ENCODE measurements at regions not wholly inside any gene's neighbourhood (a gene's known extent, or its start where the extent isn't known, plus 50 kb on each side); places are given as distances from the start of the nearest gene placed in this dataset.
"Not testable (repeated sequence)": the region's sequence is repeated elsewhere in the genome, so short reads cannot be mapped to it uniquely, and the experiment has no call there.

DNA sequence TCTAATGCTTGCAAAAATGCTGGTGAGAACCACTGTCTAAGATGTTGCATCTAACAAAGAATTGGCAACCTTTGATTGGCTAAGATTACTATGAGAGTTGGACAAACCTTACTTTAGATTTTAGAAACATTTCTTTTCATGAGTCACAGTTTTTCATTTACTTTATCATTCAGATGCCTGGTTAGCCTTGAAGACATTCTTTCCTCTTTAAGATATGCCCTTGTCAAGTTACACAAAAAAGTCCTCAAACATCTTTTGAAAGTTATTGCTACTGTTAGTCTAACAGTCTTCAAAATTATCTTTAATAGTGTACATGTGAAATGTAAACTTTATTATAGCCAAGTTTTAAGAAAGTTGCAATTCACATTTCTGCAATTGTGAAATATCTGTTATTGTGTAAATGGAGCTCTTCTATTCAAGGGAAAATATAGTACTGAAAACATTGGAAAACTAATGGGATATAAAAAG is 276.3 kb downstream of the RND3 start:
- TF ChIP-seq POLR2A (IDR thresholded peaks at IDR 0.05) (no peak), CTCF (IDR thresholded peaks at IDR 0.05) (no peak), EP300 (IDR thresholded peaks at IDR 0.05) (no peak)

GRCh38 chr2:150209746-150210145 is 277.7 kb downstream of the RND3 start:
- Histone ChIP-seq H3K36me3 (no peaks in the 10 kb centered on the region), H3K4me3 (no peak overlapping the region), H3K4me1 (ENCODE audit: insufficient read depth) (peaks cover 1% of the 10 kb centered on the region), H3K9me3 (no peaks in the 10 kb centered on the region), H3K27ac (no peak overlapping the region), H3K27me3 (no peaks in the 10 kb centered on the region)
- DNase-seq = no peak
- no peak for TF ChIP-seq CTCF (IDR thresholded peaks at IDR 0.05)
- no peak for TF ChIP-seq EP300 (IDR thresholded peaks at IDR 0.05)
- no peak for TF ChIP-seq POLR2A (IDR thresholded peaks at IDR 0.05)
- WGBS, 3 donors = 11 to 23% (median 11%) methylated on average over 2 of the region's 2 CpGs
- intact Hi-C loops (cut with DNase I) = no loop called here

More for the DNA sequence above, 276.3 kb downstream of the RND3 start:
- H3K4me1 ChIP-seq (ENCODE audit: insufficient read depth) = peaks cover 1% of the 10 kb centered on the region
- no peak overlapping the region for H3K4me3 ChIP-seq
- no peaks in the 10 kb centered on the region for H3K36me3 ChIP-seq
- no peak overlapping the region for H3K27ac ChIP-seq
- H3K27me3 ChIP-seq = no peaks in the 10 kb centered on the region
- intact Hi-C loops (cut with DNase I) = no loop called here
- no peak for DNase-seq
- no peaks in the 10 kb centered on the region for H3K9me3 ChIP-seq

DNA sequence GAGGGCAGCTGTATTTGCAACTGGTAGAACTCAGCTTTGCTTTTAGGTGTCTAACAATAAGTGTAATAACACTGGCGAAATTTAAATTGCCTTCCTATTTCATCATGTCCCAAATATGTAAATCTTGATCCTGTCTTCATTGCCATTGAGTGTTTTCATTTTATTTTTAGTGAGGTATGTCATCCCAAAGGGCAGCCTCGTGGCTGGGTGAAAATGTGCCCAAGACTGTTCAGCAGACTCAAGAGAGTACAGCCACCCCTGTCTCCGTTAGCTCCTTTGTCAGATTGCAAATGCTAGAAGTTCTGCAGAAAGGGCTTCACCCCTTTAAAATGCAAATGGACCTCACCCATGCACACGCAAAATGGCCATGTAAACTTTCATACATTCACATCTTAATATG is 278.8 kb downstream of the RND3 start:
- intact Hi-C loops (cut with DNase I) = no loop called here
- no peak overlapping the region for H3K27ac ChIP-seq
- H3K4me3 ChIP-seq = no peak overlapping the region
- H3K9me3 ChIP-seq = no peaks in the 10 kb centered on the region
- no peak for TF ChIP-seq CTCF (IDR thresholded peaks at IDR 0.05)
- TF ChIP-seq POLR2A (IDR thresholded peaks at IDR 0.05) = no peak
- TF ChIP-seq EP300 (IDR thresholded peaks at IDR 0.05) = no peak
- H3K36me3 ChIP-seq = no peaks in the 10 kb centered on the region
- 90% methylated on average over 4 of the region's 4 CpGs for WGBS, 3 donors
- DNase-seq = no peak
- H3K4me1 ChIP-seq (ENCODE audit: insufficient read depth) = peaks cover 1% of the 10 kb centered on the region
- H3K27me3 ChIP-seq = no peaks in the 10 kb centered on the region

DNA sequence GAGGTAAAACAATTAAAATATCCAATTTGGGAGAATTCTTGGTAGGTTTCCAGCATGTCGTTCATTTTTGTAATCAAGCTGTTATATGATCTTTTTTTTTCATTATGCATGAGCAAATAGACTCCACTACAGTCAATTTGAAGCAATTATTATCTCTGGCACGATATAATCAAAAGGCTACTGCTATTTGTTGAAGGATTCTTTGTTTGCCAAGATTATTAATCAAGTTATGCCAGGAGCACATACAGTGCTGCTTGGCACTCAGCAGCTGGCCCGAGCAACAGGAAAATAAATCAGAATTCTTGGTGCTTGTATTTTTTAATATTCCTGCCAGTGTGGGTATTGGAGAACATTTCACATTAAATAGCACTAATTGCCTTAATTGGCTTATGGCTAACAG is 279.5 kb downstream of the RND3 start:
- H3K27ac ChIP-seq = no peak overlapping the region
- no peaks in the 10 kb centered on the region for H3K9me3 ChIP-seq
- TF ChIP-seq POLR2A (IDR thresholded peaks at IDR 0.05) = no peak
- H3K4me1 ChIP-seq (ENCODE audit: insufficient read depth) = peaks cover 1% of the 10 kb centered on the region
- DNase-seq = no peak
- no peaks in the 10 kb centered on the region for H3K27me3 ChIP-seq
- WGBS, 3 donors = 35 to 62% (median 62%) methylated on average over 3 of the region's 3 CpGs
- no peaks in the 10 kb centered on the region for H3K36me3 ChIP-seq
- intact Hi-C loops (cut with DNase I) = no loop called here
- no peak overlapping the region for H3K4me3 ChIP-seq

- H3K36me3 ChIP-seq = no peaks in the 10 kb centered on the region
- H3K27me3 ChIP-seq = no peaks in the 10 kb centered on the region
- TF ChIP-seq EP300 (IDR thresholded peaks at IDR 0.05) = no peak
- no peak for TF ChIP-seq CTCF (IDR thresholded peaks at IDR 0.05)
- no peak for TF ChIP-seq POLR2A (IDR thresholded peaks at IDR 0.05)
- H3K27ac ChIP-seq = no peak overlapping the region
- no peaks in the 10 kb centered on the region for H3K4me1 ChIP-seq (ENCODE audit: insufficient read depth)
- WGBS, 3 donors = 32 to 58% (median 44%) methylated on average over 3 of the region's 3 CpGs
- intact Hi-C loops (cut with DNase I) = no loop called here
- no peak for DNase-seq
- H3K9me3 ChIP-seq = no peaks in the 10 kb centered on the region
- H3K4me3 ChIP-seq = no peak overlapping the region
Measured at GRCh38 chr2:150204451-150204850, 283.0 kb downstream of the RND3 start.

GRCh38 chr2:150194816-150195215 is 292.7 kb downstream of the RND3 start:
- H3K27me3 ChIP-seq; DNase-seq; H3K9me3 ChIP-seq; H3K4me1 ChIP-seq (ENCODE audit: insufficient read depth); H3K36me3 ChIP-seq; H3K4me3 ChIP-seq; H3K27ac ChIP-seq; intact Hi-C loops (cut with DNase I): not testable (repeated sequence)
- WGBS, 3 donors = 90 to 92% (median 90%) methylated on average over 1 of the region's 1 CpG
